DMS53 treated with DMSO at 0.1 percent for 48 hours (cell line): ENCODE measurements at regions not wholly inside any gene's neighbourhood (a gene's known extent, or its start where the extent isn't known, plus 50 kb on each side); places are given as distances from the start of the nearest gene placed in this dataset.

Experiments used
- DNase-seq: peaks from one replicate; lab custom pipeline; 2025; ENCODE audit not compliant: unreplicated experiment; lab: John Stamatoyannopoulos, UW

DNA sequence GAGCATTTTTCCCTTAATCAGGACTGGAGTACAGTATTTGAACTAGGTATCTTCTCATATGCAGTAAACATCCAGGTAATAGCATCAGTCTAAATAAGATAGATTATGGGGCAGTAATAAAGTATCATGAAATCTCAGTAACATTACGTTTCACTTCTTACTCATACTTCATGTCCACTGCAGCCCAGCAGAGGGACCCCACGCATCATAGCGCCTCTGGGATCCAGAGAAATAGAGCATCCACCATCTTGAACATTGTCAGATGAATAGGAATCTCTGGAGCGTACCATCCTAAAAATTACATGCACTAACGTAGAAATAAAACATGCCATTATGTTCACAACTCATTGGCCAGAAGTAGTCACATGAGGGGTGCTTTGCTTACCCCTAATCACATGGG lies 499.0 kb downstream of the CPS1 start:
- no peak for DNase-seq

DNA sequence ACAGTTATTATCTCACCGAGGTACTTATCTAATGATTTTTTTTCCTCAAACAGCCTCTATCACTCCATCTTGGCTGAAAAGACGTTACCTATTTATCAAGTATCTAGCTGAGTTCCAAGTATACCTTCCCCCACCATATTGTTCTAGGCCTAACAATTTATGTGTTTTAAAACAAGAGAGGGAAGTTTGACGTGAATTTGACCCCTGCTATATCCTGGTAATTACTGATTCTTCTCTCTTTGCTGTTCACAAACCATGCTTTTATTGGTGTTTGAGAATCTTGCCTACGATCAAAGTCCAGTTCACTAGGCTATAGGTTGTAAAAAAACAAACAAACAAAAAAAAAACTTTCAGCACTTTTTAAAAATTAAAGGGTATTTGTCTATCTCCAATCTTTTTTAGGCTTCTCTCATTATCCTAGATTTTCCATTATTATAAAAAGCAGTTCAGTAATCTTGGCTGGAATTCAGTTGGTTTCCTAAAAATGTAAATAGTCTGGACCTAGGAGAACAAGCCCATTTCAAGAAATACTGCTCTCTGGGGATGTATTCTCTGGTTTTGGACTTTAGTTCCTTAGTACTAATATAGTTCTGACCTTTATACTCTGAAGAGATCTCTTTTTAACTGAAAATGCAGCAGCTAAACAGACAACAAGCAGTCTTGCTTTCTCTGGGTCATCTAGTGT lies 505.4 kb downstream of the CPS1 start:
- DNase-seq, result no peak

DNA sequence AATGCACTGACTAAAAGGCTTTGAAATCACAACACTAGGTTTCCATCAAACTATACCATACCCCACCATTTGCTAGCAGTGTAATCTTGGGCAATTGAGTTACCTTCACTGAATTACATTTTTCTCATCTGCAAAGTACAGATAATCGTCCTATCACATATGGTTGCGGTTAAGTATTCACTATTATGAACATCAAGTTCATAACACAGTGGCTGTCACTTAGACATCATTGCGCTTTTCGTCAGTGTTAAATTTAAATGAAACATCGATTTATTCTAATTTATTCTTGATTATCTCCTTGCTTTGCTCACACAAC lies 505.9 kb downstream of the CPS1 start:
- no peak for DNase-seq

DNA sequence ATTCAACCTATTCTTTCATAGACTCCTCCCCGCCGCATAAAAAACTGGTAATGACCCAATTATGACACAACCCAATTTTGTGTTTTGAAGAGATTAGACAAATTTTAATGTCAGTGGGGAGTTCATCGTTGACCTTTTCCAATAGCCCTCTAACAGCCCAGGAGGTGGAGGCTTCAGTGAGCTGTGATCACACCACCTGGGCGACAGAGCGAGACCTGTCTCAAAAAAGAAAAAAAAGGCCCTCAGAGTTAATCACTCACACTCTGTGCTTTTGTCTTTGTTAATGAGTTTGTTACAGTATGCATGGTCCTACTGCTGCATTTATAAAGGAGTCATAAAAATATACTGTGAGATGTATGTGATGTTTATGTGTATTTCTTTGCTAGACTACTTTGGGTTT lies 510.6 kb downstream of the CPS1 start:
- DNase-seq, result no peak

DNA sequence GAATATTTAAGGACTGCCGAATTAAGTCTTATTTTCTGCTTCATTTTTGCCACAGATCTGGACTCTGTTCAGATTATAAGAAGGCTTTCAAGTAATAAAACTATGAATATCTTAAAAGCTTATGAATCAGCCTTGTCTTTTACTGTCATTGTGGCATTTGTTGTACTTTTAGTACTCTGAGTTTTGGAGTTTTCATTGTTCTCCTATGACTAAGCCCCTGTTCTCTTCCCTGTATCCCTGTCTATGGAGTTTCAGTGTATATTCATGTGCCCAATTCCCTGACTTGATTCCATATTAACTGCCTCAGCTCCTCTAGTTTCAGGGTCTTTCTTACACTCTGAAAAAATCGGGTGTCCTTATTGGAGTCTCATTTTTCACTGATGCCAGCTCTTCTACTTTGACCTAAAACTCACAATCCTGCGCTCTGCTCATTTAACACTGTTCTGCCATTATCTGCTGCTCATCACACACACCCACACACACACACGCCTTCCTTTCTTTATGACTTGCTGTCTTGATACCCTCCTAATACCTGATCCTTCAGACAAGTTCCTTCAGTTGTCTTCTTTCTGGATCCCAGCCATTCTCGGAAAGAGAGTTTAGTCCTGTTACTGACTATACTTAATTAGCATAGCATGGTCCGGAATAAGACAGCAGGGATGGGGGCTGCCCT lies 511.8 kb downstream of the CPS1 start:
- no peak for DNase-seq

DNA sequence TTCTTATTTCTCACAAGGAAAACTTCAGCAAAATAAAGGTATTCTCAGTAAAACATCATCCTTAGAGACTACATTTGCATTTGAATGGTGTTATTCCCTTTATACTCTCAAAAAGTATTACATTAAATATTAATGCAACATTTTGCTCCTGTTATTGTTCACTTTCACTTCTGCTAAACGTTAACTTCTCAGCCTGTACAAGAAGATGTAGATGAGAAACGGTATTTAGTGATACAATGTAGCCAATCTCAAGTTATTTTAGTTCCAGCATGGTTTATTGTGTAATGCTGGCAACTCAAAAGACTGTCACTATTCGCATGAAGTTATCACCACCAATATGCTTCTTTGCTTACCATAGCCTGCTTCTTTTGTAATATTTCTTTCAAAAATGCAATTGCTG lies 514.1 kb downstream of the CPS1 start:
- no peak for DNase-seq

DNA sequence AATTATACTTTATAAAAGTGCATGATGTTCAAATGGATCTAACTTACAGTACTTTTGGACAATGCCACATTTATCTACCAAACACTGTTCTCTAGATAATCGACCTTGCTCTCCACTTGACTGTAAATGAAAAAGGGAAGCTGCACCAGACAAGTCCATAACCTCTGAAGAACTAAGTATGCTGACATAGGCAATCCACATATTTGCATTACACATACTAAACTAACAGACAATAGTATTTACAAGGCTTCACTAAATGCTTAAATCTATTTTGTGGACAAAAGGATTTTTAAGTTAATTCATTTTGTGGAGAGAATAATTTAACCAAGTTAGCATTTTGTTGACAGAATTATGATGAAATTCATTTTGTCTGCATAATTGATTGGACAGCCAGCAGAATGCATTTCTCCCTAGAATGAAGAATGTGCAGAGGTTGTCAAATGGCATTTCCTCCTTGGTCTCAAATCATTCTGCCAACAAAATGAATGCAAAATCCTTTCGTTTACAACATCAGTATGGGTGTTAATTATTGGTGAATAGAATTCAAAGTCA lies 520.9 kb downstream of the CPS1 start:
- DNase-seq, result peak; percentile 17

DNA sequence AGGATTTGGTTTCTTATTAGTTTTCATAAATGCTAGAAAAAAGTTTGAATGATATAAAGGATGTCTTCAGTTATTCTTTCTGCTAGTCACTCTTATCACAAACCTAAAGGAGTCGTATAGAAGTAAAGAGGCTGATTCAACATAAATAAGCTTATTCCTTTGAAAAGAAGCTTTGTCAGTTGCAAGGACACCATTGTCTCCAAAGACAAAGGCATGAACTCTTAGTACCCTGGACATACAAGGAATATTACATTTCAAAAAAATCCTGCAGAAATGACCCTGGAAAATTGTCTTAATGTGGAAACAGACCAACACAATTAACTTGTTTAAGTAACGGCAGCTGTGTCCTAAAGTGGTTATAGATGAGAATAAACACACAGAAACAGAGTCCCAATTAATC lies 528.0 kb downstream of the CPS1 start:
- DNase-seq, result no peak

DNA sequence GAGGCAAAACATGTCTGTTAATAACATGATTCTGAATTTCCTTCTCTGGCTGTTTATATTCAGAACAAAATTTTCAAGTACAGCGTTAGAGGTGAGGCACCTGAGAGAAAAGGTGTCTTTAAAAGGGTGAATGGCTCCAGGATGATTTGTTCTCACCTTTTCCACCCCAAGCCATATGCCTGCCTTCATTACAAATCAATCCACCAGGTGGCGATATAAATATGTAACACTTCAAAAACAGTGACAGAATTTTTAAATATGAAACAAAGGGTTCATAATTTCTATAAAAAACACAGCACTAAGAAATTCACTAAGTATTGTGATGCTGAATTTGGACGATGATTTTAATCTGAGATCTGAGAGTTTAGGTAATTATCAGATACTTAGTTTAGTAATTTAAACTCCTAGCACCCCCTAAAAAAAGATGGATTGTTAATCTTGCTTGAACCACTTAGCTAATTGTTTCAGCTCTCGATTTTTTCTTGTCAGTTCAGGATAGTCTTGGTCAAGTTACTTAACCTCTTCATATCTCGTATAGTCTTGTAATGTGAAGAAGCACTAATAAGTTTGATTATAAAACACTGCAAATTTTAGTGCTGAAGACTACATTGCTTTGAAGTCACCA lies 528.8 kb downstream of the CPS1 start:
- DNase-seq, result peak; percentile 40

DNA sequence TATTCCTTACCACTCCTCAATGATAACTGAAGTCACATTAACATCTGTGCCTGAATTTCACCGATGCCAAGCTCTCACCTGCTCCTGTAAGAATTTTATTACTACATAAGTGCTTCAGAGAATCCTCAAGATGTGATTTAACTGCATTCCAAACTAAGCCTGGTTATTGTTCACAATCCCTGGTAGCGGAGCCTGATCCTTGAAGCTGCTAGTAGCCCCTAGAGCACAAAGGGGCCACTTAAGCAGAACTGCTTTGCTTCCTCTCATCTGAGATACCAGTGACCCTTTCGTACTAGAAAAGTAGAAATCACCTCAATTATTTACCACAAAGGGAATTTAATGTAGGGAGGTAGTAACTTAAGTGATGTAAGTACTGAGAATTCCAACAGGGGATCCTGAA lies 529.6 kb downstream of the CPS1 start:
- no peak for DNase-seq

DNA sequence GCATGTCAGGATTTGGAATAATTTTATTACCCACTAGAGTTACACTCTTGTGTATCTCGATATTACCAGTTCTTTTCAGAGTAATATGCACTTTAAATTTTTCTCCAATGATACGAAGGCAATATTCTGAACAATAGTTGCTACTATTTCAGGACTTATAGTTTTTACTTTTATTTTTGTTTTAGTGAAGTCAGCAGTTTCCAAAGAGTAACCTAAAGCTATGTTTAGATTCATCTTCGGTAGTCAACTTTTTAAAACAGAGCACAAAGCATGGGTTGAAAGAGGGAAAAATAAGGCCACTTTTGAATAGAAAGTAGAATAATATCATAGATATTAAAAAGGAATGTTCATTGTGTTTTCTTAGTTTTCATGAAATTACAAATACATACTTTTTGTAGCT lies 532.7 kb downstream of the CPS1 start:
- DNase-seq, result no peak

DNA sequence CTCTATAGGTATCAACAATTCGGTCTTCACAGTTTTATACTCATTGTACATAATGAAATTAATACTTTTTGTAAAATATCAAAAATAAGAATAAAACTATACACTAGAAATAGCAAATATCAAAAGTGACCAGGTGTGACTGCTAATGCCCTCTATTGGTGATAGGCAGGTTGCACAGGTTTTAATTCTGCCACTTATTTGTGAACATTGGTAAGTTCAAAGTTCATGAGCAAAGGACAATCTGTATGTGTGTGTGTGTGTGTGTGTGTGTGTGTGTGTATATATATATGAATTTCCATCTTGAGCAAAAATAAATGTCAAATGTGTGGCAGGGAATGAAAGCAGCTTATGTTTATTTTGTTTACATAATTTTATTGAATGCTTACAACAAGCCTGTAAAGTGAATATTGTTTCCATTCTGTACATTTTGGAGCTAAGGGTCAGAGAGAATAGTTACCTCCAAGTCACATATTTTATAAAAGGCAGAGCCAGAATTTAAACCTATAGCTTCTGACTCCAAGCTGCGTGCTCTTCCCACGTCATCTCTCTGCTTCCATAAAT lies 537.4 kb downstream of the CPS1 start:
- no peak for DNase-seq

DNA sequence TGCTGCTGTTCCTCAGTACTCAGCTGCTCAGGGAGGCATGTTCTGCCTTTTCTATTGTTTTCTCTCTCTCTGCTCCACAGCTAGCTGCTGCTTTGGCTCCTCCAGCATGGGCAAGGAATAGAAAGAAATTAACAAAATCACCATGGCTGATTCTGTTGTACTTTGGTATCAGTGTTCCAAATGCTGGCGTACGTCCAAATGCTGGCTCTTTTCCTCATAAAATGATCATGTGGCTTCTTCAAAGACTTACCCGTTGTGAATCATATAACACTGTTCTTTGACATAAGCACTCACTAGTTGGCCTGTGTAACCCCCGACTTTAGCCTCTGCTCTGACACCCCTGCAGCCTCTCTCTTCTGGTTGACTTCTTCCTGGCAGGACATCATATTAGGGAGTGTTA lies 547.6 kb downstream of the CPS1 start:
- no peak for DNase-seq

DNA sequence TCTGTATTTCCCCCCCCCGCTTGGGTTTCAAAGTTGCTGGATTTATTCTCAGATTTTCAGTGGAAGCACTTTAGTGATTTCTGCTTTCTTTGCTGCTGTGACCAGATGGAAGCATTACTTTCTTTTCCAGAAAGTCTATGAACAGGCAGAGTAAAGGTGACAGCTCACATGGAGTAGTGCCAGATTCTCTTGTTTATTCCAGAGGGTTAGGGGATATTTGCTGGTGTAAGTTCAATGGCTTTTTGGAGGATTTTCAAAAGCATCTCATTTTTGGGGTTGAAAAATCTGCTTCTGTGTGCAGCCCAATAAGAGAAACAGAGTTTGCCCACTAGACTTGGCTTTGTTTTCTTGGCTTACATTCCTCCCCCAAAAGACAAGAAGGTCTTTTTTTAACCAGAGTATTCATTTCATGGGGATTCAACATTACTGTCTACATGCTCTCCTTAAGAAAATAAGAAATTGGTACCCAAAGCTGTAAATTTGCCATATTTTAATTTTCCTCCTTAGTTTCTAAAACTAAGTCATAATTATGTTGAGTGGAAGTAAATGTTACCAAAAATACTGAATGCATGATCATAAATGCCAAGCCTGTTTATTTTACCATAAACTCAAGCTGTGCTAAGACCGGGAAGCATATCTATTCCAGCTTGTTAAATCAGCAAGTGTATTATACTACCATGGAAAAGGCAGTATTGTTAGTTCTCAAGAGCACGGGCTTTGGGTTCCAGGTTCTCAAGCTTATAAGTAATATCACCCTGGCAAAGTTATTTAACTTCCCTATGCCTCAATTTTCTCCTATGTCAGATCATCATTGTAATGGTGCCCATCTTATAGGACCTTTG lies 557.2 kb downstream of the CPS1 start:
- no peak for DNase-seq

DNA sequence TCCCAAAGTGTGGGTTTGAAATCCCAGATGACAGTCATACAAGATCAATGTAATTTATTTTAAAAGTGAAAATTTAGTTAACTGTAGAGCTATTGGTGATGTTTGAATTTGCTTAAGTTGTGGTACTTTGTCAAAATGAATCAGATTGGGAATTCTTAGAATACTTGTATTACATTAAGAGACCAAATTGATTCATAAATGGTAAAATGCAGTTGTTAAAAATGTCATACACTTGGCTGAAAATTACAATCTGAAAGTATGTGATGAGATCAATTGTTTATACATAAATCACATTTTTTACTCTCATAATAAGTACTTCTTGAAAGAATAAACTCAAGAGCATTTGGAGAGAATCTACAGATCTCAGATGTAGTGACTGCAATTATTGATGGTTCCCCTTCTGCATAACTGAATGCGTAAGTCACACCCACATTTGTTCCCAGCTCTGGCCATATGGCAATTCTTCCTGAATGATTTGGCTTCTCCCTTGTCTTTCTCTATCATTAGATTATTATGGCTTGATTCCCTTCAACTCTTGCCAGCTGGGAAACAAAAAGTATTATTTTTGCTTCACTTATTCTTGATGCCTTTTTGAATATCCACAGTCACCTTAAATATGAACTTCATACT lies 558.5 kb downstream of the CPS1 start:
- DNase-seq, result no peak

DNA sequence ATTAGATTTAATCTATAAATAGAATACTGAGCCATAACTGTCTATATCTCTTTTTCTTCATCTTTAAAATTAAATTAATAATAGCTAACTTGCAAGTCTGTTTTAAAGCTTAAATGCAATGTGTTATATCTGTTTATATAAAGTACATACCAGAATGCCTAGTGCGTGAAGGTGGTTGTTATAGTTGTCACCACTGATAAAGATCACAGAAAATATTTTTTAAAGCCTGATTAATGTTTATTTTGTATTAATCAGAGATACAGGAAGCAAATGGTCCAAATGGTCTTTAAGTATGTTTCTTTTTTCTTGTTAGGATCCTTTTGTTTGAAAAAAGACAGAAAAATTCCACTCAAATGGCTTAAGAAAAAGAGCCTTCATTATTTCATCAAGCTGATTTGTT lies 560.6 kb downstream of the CPS1 start:
- no peak for DNase-seq

DNA sequence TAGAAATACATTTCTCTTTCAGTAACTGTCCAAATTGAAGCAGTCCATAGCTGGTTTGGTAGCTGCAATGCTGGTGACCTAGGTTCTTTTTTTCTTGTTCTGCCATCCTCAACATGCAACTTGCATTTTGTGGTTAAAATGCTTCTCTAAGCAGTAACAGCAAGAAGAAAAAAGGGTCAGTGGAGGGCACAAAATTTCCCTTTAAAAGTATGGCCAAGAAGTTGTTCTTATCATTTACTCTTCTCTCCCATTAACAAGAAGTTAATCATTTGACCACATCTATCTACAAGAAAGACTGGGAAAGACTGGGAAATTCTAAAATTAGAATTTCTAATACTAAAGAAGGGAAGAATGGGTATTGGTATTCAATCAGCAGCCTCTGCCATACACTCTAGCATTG lies 569.9 kb downstream of the CPS1 start:
- DNase-seq, result no peak

DNA sequence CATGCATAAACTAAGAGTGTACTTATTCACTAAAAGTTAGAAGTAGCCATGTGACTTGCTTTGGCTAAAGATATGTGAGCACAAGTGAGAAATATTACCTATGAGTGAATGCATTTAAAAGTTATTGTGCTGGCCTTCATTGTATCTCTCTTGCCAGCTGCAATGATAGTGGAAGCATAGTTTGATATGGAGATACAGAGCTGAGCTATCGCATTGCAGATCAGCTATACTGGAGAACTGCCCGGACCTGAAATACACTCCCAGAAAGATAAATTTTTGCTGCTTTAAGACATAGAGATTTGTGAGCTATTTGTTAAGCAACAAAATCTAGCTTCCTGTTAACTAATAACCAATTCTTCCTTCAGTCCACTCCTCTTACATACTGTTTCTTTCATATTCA lies 571.1 kb downstream of the CPS1 start:
- no peak for DNase-seq

DNA sequence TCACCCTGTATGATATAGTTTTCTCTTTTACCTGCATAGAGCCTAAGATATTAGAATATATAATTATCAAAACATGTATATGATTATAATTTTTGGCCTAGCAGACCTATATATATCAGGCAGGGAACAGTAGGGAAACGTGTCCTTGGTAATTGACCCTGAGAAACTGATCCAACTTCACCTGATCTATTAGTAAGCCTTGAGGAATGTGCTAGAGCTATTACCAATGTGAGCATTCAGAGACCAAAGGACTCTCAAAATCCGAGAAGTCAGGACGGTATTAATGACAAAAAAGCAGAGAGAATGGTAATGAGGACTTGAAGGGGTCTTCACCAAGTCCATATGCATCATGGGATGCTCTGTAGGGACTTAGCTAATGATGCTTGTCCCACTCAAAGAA lies 571.9 kb downstream of the CPS1 start:
- DNase-seq, result no peak

DNA sequence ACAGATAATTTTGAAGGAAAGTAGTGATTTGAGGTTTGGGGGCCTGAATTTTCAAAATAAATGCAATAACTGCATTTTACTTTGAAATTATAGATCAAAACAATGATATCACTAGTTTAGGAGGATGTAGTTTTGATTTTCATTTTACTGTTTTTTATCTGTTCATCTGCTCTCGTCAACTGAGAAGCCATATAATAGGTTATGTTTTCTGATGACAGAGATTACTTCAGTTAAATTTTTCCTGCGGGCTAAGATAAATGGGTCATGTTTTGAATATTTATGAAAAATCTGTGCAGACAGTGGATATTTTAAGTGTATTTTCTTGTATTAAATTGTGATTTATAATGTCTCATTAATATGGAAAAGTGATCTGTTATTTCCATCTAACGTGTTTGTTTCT lies 573.4 kb downstream of the CPS1 start:
- DNase-seq, result no peak

DNA sequence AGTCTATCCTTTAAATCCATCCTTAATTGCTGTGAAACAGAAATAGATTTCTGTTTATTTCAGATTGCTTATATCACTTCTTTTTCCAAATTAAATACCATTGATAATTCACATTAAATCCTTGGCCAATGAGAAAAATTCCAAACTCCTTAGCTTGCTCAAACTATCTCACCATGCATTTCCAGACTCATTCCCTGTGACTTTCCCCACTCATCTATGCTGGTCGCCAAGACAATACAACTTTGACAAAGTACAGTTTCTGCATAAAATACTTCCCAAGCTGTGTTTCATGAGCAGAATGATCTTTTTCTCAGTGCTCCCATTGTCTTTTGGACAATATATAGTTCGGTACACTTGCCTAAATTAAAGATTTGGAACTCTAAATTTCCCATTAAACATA lies 575.6 kb downstream of the CPS1 start:
- no peak for DNase-seq
